ENCODE measurements at regions not wholly inside any gene's neighbourhood (a gene's known extent, or its start where the extent isn't known, plus 50 kb on each side); places are given as distances from the start of the nearest gene placed in this dataset.

DNA sequence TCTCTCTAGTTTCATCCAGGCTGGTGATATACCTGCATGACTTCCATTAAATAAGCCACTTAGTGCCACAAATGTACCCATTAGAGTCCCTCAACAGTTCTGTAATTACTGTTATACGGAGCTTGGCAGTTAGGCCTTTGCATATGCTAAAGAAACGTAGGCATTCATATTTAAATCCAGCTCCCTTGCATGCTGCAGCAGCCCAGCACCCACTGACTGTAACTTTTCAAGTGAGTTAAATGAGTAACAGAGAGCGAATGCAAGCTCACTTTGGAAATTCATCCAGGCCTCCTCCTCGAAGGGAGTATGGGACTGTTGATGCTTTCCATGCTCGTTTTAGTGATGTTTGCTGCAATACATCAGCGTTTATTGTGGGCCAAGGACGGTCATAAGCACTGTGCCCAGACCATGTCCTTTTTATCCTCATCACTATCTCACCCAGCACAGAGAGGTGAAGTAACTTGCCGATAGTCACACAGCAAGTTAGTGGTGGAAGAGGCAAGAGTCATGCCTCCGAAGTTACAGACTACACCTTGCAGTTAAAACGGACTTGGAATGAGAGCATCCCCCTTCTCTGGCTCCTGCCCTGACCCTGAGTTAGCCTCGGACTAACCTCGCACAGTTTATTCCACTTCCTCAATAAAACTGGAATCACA, 179.4 kb upstream of the PDE10A start:
- Mint-ChIP-seq H3K9me3 (peaks cover 4% of the 10 kb centered on the region; the same call in 1 of the 3 replicates), H3K27me3 (ENCODE audit: insufficient read depth, low read depth, poor library complexity) (no peaks in the 10 kb centered on the region), H3K27ac (no peak overlapping the region), H3K36me3 (ENCODE audit: low read depth) (no peaks in the 10 kb centered on the region), H3K4me3 (peak overlapping the region; percentile 27; the same call in 2 of the 3 replicates), H3K4me1 (peaks cover 62% of the 10 kb centered on the region)
- H4K20me1 ChIP-seq (replicated peaks; ENCODE audit: insufficient read depth), result no peaks in the 10 kb centered on the region
- H3F3A ChIP-seq (replicated peaks; ENCODE audit: low read depth), result no peaks in the 10 kb centered on the region
- DNase-seq (ENCODE audit: low spot score), result peak; percentile 75
- H3K4me3 ChIP-seq, result peak overlapping the region; percentile 15; the same call in 1 of the 2 replicates
- no peaks in the 10 kb centered on the region for H3K36me3 ChIP-seq (ENCODE audit: insufficient read depth)
- H2AFZ ChIP-seq, result 0 out of 2 replicates have a peak overlapping the region, but pooled peaks have one; percentile 83
- no peak overlapping the region for H3K27ac ChIP-seq (ENCODE audit: low read depth)
- no peaks in the 10 kb centered on the region for H3K27me3 ChIP-seq (ENCODE audit: insufficient read depth)
- no peaks in the 10 kb centered on the region for H3K79me2 ChIP-seq (replicated peaks; ENCODE audit: insufficient read depth)
- no peak for TF ChIP-seq ZNF114 (CRISPR knock-in tag; IDR thresholded peaks at IDR 0.05)
- TF ChIP-seq CREB1 (CRISPR knock-in tag; IDR thresholded peaks at IDR 0.05; ENCODE audit: low read depth), result no peak
- TF ChIP-seq, protein P1, sequence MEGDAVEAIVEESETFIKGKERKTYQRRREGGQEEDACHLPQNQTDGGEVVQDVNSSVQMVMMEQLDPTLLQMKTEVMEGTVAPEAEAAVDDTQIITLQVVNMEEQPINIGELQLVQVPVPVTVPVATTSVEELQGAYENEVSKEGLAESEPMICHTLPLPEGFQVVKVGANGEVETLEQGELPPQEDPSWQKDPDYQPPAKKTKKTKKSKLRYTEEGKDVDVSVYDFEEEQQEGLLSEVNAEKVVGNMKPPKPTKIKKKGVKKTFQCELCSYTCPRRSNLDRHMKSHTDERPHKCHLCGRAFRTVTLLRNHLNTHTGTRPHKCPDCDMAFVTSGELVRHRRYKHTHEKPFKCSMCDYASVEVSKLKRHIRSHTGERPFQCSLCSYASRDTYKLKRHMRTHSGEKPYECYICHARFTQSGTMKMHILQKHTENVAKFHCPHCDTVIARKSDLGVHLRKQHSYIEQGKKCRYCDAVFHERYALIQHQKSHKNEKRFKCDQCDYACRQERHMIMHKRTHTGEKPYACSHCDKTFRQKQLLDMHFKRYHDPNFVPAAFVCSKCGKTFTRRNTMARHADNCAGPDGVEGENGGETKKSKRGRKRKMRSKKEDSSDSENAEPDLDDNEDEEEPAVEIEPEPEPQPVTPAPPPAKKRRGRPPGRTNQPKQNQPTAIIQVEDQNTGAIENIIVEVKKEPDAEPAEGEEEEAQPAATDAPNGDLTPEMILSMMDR (conservative IDR thresholded peaks at IDR 0.05; ENCODE audit: low read depth in 2 of 2), result no peak
- TF ChIP-seq, protein P2, sequence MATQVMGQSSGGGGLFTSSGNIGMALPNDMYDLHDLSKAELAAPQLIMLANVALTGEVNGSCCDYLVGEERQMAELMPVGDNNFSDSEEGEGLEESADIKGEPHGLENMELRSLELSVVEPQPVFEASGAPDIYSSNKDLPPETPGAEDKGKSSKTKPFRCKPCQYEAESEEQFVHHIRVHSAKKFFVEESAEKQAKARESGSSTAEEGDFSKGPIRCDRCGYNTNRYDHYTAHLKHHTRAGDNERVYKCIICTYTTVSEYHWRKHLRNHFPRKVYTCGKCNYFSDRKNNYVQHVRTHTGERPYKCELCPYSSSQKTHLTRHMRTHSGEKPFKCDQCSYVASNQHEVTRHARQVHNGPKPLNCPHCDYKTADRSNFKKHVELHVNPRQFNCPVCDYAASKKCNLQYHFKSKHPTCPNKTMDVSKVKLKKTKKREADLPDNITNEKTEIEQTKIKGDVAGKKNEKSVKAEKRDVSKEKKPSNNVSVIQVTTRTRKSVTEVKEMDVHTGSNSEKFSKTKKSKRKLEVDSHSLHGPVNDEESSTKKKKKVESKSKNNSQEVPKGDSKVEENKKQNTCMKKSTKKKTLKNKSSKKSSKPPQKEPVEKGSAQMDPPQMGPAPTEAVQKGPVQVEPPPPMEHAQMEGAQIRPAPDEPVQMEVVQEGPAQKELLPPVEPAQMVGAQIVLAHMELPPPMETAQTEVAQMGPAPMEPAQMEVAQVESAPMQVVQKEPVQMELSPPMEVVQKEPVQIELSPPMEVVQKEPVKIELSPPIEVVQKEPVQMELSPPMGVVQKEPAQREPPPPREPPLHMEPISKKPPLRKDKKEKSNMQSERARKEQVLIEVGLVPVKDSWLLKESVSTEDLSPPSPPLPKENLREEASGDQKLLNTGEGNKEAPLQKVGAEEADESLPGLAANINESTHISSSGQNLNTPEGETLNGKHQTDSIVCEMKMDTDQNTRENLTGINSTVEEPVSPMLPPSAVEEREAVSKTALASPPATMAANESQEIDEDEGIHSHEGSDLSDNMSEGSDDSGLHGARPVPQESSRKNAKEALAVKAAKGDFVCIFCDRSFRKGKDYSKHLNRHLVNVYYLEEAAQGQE (IDR thresholded peaks at IDR 0.05; ENCODE audit: unreplicated experiment), result no peak
- no peak for TF ChIP-seq POLR2AphosphoS5 (IDR thresholded peaks at IDR 0.05; ENCODE audit: low read depth)
- TF ChIP-seq, protein P3, sequence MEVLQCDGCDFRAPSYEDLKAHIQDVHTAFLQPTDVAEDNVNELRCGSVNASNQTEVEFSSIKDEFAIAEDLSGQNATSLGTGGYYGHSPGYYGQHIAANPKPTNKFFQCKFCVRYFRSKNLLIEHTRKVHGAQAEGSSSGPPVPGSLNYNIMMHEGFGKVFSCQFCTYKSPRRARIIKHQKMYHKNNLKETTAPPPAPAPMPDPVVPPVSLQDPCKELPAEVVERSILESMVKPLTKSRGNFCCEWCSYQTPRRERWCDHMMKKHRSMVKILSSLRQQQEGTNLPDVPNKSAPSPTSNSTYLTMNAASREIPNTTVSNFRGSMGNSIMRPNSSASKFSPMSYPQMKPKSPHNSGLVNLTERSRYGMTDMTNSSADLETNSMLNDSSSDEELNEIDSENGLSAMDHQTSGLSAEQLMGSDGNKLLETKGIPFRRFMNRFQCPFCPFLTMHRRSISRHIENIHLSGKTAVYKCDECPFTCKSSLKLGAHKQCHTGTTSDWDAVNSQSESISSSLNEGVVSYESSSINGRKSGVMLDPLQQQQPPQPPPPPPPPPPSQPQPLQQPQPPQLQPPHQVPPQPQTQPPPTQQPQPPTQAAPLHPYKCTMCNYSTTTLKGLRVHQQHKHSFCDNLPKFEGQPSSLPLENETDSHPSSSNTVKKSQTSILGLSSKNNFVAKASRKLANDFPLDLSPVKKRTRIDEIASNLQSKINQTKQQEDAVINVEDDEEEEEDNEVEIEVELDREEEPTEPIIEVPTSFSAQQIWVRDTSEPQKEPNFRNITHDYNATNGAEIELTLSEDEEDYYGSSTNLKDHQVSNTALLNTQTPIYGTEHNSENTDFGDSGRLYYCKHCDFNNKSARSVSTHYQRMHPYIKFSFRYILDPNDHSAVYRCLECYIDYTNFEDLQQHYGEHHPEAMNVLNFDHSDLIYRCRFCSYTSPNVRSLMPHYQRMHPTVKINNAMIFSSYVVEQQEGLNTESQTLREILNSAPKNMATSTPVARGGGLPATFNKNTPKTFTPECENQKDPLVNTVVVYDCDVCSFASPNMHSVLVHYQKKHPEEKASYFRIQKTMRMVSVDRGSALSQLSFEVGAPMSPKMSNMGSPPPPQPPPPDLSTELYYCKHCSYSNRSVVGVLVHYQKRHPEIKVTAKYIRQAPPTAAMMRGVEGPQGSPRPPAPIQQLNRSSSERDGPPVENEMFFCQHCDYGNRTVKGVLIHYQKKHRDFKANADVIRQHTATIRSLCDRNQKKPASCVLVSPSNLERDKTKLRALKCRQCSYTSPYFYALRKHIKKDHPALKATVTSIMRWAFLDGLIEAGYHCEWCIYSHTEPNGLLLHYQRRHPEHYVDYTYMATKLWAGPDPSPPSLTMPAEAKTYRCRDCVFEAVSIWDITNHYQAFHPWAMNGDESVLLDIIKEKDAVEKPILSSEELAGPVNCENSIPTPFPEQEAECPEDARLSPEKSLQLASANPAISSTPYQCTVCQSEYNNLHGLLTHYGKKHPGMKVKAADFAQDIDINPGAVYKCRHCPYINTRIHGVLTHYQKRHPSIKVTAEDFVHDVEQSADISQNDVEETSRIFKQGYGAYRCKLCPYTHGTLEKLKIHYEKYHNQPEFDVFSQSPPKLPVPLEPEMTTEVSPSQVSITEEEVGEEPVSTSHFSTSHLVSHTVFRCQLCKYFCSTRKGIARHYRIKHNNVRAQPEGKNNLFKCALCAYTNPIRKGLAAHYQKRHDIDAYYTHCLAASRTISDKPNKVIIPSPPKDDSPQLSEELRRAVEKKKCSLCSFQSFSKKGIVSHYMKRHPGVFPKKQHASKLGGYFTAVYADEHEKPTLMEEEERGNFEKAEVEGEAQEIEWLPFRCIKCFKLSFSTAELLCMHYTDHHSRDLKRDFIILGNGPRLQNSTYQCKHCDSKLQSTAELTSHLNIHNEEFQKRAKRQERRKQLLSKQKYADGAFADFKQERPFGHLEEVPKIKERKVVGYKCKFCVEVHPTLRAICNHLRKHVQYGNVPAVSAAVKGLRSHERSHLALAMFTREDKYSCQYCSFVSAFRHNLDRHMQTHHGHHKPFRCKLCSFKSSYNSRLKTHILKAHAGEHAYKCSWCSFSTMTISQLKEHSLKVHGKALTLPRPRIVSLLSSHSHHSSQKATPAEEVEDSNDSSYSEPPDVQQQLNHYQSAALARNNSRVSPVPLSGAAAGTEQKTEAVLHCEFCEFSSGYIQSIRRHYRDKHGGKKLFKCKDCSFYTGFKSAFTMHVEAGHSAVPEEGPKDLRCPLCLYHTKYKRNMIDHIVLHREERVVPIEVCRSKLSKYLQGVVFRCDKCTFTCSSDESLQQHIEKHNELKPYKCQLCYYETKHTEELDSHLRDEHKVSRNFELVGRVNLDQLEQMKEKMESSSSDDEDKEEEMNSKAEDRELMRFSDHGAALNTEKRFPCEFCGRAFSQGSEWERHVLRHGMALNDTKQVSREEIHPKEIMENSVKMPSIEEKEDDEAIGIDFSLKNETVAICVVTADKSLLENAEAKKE (CRISPR knock-in tag; IDR thresholded peaks at IDR 0.05), result 0 out of 2 replicates have a peak, but pooled peaks have one; percentile 4
- no peak for TF ChIP-seq EZH2 (IDR thresholded peaks at IDR 0.05; ENCODE audit: low read depth, unreplicated experiment)
- TF ChIP-seq JUNB (IDR thresholded peaks at IDR 0.05; ENCODE audit: unreplicated experiment), result no peak
- TF ChIP-seq ZNF331 (CRISPR knock-in tag; IDR thresholded peaks at IDR 0.05; ENCODE audit: low read depth), result no peak
- peak; percentile 48; the same call in 1 of the 2 replicates for TF ChIP-seq NANOG (IDR thresholded peaks at IDR 0.05; ENCODE audit: borderline replicate concordance)
- TF ChIP-seq STAT1 (IDR thresholded peaks at IDR 0.05; ENCODE audit: unreplicated experiment), result no peak
- TF ChIP-seq EZH2phosphoT487 (IDR thresholded peaks at IDR 0.05; ENCODE audit: unreplicated experiment), result no peak
- TF ChIP-seq, protein P4, sequence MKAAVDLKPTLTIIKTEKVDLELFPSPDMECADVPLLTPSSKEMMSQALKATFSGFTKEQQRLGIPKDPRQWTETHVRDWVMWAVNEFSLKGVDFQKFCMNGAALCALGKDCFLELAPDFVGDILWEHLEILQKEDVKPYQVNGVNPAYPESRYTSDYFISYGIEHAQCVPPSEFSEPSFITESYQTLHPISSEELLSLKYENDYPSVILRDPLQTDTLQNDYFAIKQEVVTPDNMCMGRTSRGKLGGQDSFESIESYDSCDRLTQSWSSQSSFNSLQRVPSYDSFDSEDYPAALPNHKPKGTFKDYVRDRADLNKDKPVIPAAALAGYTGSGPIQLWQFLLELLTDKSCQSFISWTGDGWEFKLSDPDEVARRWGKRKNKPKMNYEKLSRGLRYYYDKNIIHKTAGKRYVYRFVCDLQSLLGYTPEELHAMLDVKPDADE (IDR thresholded peaks at IDR 0.05), result no peak
- peak overlapping the region; percentile 70 for H3K4me2 ChIP-seq
- no peaks in the 10 kb centered on the region; the same call in 1 of the 2 replicates for H3K9me2 ChIP-seq (ENCODE audit: insufficient read depth)
- peak; percentile 77 for ATAC-seq
- H3K4me1 ChIP-seq (ENCODE audit: insufficient read depth), result peaks cover 54% of the 10 kb centered on the region

All from GM23338 (cell line).